HG03045 (cell line): ENCODE measurements at regions not wholly inside any gene's neighbourhood (a gene's known extent, or its start where the extent isn't known, plus 50 kb on each side); places are given as distances from the start of the nearest gene placed in this dataset.

Experiments used
- ATAC-seq: cut with Tn5 transposase; IDR thresholded peaks from one replicate; pipeline ENCODE4 v1.9.1; 2021; ENCODE audit warnings: mild to moderate bottlenecking, moderate library complexity; ENCODE audit not compliant: unreplicated experiment

- no peak for ATAC-seq
Observed at GRCh38 chr10:56912043-56912442, 551.0 kb upstream of the ZWINT start.

- ATAC-seq = no peak
Observed at GRCh38 chr10:56905051-56905450, 544.0 kb upstream of the ZWINT start.

- no peak for ATAC-seq
Observed at GRCh38 chr10:56902554-56902953, 541.5 kb upstream of the ZWINT start.

GRCh38 chr10:56895306-56895705, 534.2 kb upstream of the ZWINT start:
- ATAC-seq = no peak

GRCh38 chr10:56881218-56881617, 520.2 kb upstream of the ZWINT start:
- ATAC-seq = no peak

GRCh38 chr10:56880606-56881005, 519.5 kb upstream of the ZWINT start:
- no peak for ATAC-seq

- ATAC-seq = no peak
Observed at GRCh38 chr10:56874950-56875349, 513.9 kb upstream of the ZWINT start.

GRCh38 chr10:56871160-56871668, 510.2 kb upstream of the ZWINT start:
- ATAC-seq = no peak

GRCh38 chr10:56867236-56867635, 506.2 kb upstream of the ZWINT start:
- no peak for ATAC-seq

- no peak for ATAC-seq
Observed at GRCh38 chr10:56856569-56856968, 495.5 kb upstream of the ZWINT start.

- no peak for ATAC-seq
Observed at GRCh38 chr10:56844978-56845529, 484.0 kb upstream of the ZWINT start.

GRCh38 chr10:56836659-56837058, 475.6 kb upstream of the ZWINT start:
- no peak for ATAC-seq

- ATAC-seq = no peak
Observed at GRCh38 chr10:56831681-56832080, 470.6 kb upstream of the ZWINT start.

- no peak for ATAC-seq
Observed at GRCh38 chr10:56823849-56824248, 462.8 kb upstream of the ZWINT start.

- ATAC-seq = no peak
Observed at GRCh38 chr10:56805022-56805421, 444.0 kb upstream of the ZWINT start.

GRCh38 chr10:56785292-56785691, 424.2 kb upstream of the ZWINT start:
- ATAC-seq = no peak

- no peak for ATAC-seq
Observed at GRCh38 chr10:56782503-56782902, 421.4 kb upstream of the ZWINT start.

GRCh38 chr10:56771343-56771742, 410.3 kb upstream of the ZWINT start:
- no peak for ATAC-seq

GRCh38 chr10:56763090-56763489, 402.0 kb upstream of the ZWINT start:
- ATAC-seq = no peak

GRCh38 chr10:56745490-56745889, 384.4 kb upstream of the ZWINT start:
- ATAC-seq = no peak

GRCh38 chr10:56728349-56728748, 367.3 kb upstream of the ZWINT start:
- no peak for ATAC-seq

- no peak for ATAC-seq
Observed at GRCh38 chr10:56722912-56723311, 361.9 kb upstream of the ZWINT start.

- ATAC-seq = no peak
Observed at GRCh38 chr10:56715262-56715661, 354.2 kb upstream of the ZWINT start.
